Midbrain (tissue), 1 donor: ENCODE measurements at regions not wholly inside any gene's neighbourhood (a gene's known extent, or its start where the extent isn't known, plus 50 kb on each side); places are given as distances from the start of the nearest gene placed in this dataset.

ENCODE experiments used
- DNase-seq: peaks from one replicate; lab custom pipeline; 2025; lab: John Stamatoyannopoulos, UW

DNA sequence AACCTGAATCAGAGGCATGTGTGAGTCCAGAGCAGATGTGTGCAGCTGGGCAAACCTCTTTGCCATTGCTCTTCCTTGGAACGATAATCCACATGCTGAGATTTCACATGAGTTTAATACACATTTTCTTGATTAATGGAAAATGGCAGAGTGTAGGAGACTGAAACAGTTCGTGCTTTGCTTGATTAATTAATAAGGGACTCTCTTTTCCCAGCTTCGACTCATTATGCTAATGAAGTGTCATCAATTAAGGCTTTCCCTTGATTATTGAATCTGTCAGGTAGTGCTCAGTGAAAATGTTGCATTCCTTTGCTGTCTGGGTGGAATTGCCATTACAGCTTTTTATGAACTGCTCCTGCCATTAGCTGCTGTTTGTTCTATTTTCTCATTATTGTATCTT lies 487.7 kb upstream of the NOVA1 start:
- DNase-seq: no peak

DNA sequence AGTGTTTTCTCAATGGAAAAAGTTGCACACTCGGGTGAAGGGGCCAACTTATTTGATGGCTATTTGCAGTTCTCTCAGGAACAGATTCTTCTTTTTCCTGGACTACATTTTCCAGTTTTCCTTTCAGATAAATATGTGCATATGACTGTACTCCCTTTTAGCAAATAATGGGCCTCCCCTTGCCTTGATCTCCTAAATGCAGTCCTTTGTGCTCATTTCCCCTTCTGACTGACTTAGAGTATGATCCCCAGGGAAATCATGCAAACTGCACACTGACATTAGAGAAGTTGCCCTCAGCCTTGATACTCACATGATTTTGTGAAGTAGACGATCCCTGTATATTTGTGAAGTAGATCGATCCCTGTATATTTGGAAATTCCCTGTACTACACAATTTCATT lies 492.9 kb upstream of the NOVA1 start:
- no peak for DNase-seq

DNA sequence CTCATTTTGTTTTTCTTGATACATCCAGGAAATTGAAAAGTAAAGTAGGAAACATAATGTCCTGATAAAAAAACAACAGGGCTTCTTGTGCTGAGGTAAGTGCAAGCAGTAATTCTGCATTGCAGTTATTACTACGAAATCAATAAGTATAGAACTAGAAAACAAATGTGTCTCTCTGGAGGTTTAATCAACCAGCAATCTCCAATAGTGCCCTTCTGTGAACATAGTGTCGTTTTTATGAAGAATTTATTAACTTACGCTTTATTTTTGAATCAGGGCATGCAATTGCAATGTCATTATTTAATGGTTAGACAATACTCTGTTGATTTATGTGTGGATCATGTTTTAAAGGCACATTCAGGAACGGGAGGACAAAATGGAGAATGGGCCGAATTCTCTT lies 494.1 kb upstream of the NOVA1 start:
- DNase-seq: no peak

DNA sequence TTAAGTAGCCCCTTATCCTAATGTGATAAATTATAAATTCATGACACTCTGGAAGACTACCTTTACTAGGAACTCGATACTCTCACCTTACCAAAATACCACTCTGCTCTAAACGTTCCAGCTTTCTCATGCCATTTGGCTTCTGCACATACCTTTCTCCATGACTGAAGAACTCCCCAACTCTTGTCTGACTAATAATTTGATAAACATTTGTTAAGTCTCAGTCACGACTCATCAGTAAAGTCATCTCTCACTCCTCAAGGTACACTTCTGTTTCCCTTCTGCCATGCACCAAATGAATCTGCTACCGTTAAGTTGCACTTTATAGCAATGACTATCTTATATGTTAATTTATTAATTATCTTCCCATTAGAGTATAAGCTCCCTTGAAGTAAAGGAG lies 498.3 kb upstream of the NOVA1 start:
- DNase-seq: no peak

DNA sequence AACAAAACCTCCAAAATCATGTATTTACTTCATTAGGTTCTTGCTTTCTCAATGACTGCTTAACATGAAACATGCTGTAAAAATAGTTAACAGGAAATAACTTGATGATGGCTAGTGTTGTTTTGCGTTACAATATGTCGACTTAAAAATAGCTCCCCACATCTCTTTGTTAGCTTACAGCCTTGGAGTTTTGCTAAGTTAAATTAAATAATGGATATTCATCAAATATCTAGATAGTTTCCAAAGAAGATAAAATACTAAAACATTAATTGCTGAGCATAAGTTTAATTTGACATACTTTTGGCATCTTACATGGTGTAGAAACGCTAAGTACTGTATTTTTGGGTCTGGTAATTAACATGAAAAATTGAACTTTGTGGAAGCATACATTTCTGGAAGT lies 500.6 kb upstream of the NOVA1 start:
- no peak for DNase-seq

DNA sequence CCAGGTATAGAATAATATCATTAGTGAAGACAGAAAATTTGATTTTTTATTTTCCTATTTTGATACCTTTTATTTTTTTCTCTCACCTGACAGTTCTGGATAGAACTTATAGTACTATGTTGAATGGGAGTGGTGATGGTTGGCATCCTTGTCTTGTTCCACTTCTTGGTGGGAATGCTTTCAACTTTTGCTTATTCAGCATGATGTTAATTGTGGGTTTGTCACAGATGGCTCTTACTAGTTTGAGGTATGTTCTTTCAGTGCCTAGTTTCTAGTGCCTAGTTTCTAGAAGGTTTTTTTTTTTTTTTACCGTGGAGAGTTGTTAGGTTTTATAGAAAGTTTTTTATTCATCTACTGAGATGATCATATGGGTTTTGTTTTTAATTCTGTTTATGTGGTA lies 516.3 kb upstream of the NOVA1 start:
- no peak for DNase-seq

DNA sequence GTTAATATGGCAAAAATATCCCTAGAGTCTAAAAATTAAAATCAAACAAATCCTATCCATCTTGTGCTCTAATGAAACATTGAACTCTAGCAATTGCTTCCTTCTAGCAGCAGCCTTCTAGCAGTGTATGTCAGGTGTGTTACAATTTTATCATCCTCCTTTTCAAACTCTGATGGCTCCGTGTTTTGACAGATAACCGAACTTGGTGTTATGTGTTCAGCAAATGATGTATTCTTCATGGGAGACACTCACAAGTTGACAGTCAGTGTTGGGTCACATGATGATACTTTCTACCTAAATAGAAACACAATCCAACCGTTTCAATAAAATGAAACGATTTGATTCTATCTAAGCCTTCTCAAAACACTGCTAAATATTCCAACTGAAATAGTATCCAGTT lies 525.3 kb upstream of the NOVA1 start:
- DNase-seq: no peak

DNA sequence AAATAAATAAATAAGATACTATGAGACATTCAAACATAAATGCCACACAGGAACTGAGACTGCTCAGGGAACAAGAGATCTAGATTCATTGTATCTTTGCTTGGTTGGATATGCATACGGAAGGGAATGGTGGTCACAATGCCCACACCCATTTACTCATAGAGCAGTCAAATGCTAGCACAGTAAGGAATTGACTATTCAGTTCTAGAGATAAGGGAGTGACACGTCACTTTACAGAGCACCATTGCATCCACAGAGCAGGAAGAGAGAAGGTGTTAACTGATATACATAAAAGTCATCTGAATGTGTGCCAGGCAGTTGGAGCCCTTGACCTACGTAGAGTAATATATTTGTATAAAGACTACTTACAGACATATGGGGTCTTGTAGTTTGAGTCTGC lies 530.0 kb upstream of the NOVA1 start:
- DNase-seq: no peak

DNA sequence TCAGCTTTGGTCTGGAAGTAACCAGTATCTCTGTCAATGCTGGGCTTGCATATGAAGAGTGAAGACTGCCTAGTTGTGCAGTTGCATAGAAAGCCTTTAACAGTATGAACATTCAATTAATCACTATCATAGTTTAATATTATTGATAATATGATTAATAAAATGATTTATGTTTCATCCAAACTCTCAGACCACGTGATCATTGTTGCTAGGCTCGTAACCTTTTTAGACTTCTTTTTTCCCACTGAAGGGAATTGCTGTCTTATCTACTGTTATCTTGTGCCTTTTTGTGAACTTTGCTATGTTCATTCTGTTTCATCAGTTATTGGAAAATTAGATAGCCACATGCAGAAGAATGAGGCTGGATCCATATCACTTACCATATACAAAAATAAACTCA lies 536.4 kb upstream of the NOVA1 start:
- DNase-seq: no peak

DNA sequence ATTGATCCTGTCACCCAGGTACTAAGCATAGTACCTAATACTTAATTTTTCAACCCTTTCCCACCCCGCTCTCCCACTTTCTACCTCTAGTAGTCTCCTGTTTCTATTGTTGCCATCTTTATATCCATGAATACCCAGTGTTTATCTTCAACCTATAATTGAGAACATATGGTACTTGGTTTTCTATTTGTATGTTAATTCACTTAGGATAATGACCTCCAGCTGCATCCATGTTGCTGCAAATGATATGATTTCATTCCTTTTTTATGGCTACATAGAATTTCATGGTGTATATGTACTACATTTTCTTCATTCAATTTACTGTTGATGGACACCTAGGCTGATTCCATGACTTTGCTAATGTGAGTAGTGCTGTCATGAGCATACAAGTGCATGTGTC lies 547.3 kb upstream of the NOVA1 start:
- no peak for DNase-seq

DNA sequence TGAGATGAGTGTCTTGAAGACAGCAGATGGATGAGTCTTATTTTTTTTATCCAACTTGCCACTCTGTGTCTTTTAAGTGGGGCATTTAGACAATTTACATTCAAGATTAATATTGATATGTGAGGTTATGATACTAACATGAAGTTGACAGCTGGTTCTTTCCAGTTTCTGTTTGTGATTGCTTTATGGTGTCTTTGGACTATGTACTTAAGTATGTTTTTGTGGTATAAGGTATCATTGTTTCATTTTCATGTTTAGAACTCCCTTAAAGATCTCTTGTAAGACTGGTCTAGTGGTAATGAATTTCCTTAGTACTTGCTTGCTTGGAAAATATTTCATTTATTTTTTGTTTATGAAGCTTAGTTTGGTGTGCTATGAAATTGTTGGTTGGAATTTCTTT lies 550.3 kb upstream of the NOVA1 start:
- no peak for DNase-seq

DNA sequence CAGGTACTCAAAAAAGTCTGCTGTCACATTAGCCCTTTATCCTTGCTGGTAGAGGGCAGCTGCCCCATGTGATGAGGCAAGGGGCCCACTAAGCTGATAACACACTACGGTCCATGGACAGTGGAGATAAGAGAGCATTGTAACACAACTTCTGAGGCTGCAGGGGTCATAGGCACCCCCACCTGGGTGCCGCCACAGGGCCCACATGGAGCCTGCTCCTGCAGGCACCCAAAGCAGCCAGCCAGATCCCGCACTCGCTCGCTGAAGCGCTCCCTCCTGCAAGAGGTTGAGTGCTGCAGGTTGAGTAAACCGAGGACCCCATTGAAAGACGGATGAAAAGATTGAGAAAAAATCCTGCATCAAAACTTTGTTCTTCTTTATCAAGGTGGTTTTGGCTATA lies 566.3 kb upstream of the NOVA1 start:
- DNase-seq: no peak

DNA sequence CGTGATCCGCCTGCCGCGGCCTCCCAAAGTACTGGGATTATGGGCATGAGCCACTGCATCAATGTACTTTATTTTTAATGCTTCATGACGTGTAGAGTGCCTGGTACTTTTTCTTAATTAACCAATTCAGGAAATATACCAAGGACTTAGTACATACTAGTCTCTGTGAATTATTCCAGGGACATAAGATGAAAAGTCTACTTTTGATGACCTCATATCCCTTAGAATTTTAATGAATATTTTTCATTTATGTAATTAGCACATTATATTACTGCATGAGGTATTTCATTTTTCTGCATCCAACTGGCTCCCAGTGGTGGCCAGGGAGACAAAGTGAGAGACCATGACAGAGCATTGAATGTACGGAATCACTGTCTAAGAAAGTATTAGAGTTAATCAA lies 577.7 kb upstream of the NOVA1 start:
- no peak for DNase-seq

DNA sequence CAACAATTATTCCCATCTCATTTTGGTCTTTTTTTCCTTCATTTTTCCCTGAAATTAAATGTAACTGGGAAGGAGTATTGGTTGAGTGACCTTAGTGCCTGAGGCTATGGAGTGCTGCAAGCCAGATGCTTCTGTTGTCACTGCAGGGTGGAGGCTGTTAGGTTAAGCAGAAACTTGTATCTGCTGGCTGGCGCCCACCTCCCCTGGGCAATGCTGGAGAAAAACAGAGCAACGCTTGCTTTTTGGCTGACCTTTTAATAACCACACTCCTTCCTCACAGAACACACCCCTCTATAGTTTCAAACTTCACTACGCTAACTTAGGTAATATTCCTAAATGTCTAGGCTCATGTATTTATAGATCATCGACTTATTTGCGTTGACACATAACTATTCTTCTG lies 583.5 kb upstream of the NOVA1 start:
- no peak for DNase-seq

DNA sequence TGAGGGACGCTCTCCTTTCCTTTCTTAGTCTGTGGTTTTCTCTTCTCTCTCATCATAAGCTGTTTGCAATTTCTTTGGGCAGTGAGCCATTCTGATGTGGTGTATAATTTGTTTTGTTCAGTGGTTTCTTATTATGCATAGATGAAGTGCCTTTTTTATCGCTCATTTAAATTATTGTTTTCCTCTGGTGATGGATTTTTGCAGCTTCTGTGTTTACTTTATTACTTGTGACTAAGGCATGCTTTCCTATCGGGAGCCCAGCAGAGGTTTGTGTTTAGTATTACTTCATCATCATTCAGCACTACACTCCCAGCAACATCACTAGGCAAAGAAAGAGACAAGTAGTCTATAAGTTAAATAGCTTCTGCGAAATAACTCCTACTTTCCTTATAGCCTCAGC lies 586.6 kb upstream of the NOVA1 start:
- DNase-seq: no peak

DNA sequence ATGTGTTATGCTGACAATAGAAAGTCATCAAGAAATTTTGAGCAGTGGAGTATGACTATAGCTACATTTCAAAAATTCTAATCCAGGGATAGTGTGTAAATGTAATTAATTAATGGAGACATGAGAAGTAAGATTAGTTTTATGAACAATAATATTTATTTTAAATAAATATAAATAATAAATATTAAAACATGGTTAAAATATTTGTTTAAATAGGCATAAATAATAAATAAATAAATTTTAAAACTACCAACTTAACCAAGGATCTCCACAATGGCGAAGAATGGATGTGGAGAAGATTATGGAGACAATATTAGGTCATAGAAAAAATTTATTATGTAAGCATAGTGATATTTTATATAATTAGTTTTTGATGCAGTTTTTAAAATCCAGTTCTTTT lies 588.2 kb upstream of the NOVA1 start:
- no peak for DNase-seq

DNA sequence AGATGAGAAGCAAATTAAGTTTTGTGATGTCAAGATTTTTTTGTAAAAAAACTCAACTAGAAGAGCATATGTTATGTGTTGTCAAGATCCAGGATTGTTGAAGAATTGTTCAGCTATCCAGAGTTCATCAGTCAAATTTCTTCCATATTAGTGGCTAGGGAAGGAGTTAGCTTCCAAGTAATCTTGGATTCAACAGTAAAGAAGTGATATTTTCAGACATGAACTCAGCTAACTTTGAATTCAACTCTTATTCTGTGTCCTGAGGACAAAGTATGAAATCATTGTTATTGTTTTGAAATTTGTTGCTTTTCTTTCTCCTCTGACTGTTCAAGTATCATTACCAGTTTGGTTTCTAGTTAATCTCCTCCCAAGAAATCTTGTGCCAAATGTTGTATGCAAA lies 589.3 kb upstream of the NOVA1 start:
- no peak for DNase-seq

DNA sequence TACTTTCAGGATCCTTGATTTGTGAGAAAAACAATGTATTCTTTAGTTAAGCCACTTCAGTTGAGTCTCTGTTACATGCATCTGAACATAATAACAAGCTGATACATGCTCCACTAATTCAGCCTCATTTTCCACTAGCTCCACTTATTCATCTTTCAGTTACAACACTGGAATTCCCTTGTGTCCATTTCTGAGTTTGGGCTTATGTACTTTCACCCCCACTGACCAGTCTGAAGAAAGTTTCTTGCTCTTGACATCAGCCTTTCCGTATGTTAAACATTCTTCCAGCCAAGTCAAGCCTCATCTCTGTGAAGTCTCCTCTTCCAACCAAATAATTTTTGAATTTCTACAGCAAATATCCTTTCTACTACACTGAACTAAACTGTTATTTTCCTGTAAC lies 592.5 kb upstream of the NOVA1 start:
- no peak for DNase-seq

DNA sequence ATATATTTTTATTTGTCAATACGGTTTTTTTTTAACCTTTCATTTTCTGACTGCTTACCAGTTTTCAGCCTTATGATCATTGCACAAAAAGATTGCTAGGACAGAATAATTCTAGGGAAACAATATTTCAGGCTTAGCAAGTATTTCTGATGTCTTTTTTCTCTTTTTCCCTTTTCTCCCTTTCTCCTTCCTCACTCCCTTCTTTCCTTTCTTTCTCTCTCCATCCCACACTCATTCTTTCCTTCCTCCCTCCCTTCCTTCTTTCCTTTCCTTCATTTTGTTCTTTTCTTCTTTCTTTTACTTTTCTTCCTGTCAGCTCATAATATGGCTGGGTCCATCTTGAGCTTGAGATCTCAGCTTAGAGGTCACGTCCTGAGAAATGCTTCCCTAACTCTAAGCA lies 601.4 kb upstream of the NOVA1 start:
- no peak for DNase-seq

DNA sequence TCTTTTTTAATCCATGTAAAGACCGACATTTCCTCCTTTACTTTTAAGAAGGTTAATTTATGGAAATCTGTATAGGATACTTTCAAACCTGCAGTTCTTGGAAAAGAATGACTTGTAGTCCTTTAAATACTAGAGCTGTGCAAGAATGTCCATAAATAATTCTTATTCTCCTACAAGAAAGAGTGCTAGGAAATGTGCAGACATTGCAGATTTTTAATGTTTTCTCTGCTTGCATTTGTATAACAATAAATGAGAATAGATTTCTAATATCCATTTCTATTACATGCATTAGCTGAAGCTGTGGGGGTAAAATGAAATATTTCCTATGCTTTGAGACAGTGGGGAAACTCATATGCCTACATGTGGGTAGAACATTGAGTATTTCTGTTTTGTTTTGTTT lies 607.2 kb upstream of the NOVA1 start:
- no peak for DNase-seq

DNA sequence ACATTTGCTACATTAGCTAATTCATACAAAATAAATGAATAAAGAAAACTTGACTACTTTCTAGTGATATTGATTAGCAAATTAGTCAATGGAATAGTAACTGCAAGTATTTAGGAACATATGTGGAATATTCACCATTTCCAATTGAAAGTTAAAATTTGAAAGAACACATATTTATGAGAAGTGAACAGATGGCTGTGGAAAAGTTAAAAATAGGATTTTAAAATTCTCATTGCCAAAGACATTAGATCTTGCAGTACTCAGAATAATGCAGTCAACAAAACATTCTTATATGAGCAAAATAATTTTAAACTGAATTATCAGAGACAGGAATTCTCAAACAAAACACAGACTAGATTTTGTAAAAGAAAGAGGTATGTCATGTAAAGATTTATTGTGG lies 613.9 kb upstream of the NOVA1 start:
- DNase-seq: no peak

DNA sequence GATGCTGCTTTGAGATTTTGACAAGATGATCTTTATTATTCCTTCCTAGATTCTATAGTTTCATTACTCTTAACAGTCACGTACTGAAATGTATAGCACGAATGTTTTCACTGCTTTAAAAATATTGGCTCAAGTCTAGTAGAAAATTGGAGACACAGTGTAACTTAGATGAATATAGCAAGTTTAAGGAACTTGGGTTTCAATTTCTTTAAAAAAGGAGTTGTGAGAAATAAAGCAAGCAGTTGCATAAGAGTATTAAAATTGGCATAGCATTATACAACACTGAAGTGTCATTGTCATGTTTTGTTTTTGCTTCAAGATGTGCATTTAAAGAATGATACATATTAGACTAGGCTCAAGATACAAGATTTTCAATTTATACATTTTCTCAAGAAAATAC lies 624.8 kb upstream of the NOVA1 start:
- DNase-seq: no peak

DNA sequence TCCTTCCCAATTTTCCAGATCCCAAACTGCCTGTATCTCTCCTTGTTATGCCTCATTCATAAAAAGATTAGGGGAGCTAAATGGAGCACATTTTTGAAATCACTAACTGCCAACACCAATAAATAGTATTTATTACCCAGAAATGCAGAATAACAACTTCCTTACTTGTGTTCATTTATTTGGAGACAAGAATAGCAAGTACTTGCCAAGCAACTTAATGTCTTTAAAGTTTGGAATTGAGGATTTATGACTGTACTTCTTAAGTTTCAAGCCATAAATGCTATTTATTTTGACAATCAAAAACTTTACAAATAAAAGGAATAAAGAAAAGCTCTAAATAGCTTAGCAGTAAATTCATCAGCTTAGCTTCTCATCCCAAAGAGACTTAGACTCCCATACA lies 626.1 kb upstream of the NOVA1 start:
- no peak for DNase-seq

DNA sequence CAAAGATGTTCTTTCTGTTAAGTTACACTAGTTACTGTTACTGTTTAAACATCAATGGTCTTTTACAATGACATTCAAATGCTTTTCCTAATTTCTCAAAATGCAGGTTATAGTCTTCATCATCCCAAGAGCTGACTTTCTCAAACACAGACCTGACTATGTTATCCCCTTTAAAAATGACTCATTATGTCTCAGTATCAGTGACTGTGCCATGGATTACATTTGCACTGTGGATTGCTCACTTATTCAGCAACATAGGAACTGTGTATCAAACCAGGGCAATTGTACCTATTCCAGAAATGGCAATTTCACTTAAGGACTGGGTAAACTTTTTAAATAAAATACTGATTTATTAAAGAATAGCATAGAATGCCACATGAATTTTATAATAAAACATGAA lies 630.2 kb upstream of the NOVA1 start:
- no peak for DNase-seq

DNA sequence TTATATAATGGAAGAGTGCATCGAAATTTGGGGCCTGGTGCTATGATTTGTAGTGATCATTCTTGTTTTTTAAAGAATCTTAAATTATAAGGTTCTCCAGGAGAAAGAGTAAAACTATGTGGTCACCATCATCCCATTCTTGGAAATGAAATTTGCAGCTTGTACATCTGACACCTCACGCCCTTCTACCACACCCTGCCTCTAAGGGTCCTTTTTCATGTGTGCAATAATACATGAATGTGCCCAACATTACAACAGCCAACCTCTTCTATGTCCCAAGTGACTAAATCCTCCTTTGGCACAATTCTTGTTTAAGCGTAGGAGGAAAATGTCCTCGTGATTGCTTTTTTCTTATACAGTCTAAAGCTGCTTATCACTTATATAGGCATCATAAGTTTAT lies 636.5 kb upstream of the NOVA1 start:
- DNase-seq: no peak

DNA sequence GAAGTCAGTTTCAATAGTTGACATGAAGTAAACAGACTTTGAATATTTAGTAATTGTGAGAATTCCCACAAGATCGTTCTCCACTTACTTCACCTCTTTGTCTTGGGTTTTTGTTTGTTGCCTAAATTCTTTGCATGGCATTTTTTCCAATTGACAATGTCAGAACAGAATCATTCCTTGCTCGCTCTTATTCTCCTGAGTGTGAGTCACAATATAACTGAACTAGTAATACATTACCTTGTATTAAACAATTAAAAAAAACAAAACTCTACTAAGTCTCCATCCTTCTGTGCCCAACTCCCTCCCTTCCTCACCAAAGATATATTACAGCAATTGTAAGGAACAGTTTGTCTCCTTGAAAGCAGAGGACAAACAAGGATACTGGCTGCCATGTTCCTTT lies 638.8 kb upstream of the NOVA1 start:
- DNase-seq: no peak
